Fibroblast of lung (primary cell): ENCODE measurements at regions not wholly inside any gene's neighbourhood (a gene's known extent, or its start where the extent isn't known, plus 50 kb on each side); places are given as distances from the start of the nearest gene placed in this dataset.

Source experiments
- CTCF ChIP-seq, 2 donors: IDR thresholded peaks in 1 of 2; conservative IDR thresholded peaks in 1 of 2; 1 replicate in 1 of 2; 2 replicates in 1 of 2; pipeline ENCODE4 v1.5.1; 2011 to 2012; ENCODE audit warnings: low read length in 2 of 2, control low read depth in 1 of 2, inconsistent platforms in 1 of 2, low read depth in 1 of 2, mild to moderate bottlenecking in 1 of 2
- EZH2 ChIP-seq: IDR thresholded peaks from 2 replicates; pipeline ENCODE4 v1.5.1; 2012; ENCODE audit warnings: low read length, control low read depth, mild to moderate bottlenecking; ENCODE audit errors: missing control alignments

DNA sequence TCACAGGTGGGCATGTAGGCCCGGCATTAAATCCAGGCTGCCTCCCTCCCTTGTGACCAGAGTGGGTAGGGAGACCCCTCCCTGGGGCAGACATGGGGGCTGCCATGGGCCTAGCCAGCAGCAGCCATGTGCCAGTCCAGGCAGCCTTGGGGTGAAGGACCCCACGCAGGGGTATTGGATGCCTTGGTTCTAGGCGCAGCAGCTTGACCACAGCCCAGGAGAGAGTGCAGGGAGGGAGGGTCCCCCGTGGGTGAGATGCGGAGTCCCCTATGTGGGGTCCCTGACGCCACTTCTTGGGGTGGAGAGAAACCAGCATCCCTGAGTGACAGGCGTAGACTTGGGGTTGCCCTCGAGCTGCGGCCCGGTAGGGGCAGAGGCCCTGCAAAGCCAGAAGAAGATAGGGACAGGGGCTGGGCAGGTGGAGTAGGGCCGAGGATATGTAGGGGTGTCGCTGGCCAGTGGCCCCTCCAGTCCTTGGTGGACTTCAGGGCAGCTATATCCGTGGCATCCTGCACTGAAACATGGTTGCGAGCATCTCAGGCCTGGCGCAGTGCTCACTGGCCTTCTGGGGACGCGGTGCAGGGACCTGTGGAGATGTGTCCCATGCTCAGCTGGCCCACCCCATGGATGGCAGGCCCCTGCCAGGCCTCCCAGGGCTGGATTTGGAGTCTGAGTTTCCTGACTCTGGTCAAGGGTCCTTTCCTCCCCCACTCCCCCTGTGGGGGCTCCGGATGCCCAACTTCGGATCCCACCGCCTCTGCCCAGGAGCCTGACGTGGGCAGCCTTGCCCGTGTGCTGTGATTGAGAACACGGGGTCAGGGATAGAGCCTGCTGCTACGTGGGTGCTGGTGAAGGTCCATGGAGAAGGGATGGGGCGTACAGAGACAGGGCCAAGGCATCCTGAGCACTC is 1179.8 kb downstream of the BRD1 start:
- TF ChIP-seq CTCF (conservative IDR thresholded peaks at IDR 0.05 in 1 of 2, IDR thresholded peaks at IDR 0.05 in 1 of 2; ENCODE audit: low read depth in 1 of 2, low read length in 2 of 2) (no peak), EZH2 (no peak)
